Astrocyte (in vitro differentiated cells and primary cell): ENCODE measurements at regions not wholly inside any gene's neighbourhood (a gene's known extent, or its start where the extent isn't known, plus 50 kb on each side); places are given as distances from the start of the nearest gene placed in this dataset.

ENCODE experiments used
- DNase-seq: peaks from one replicate; pipeline ENCODE4 v3.0.0-alpha.2; 2010; ENCODE audit warnings: low read depth
- FAIRE-seq: peaks from 2 replicates; lab custom pipeline; 2011; peaks lifted over from hg19 to GRCh38; lab: Jason Lieb, UNC
- H2AFZ ChIP-seq: 2 replicates; pipeline ENCODE4 v1.6.0; 2012; ENCODE audit warnings: low read depth, low read length, inconsistent platforms
- H3K27ac ChIP-seq: 2 replicates; pipeline ENCODE4 v1.5.1; 2011; ENCODE audit warnings: low read depth, low read length, inconsistent platforms
- H3K27me3 ChIP-seq: 2 replicates; pipeline ENCODE4 v1.6.0; 2011; ENCODE audit warnings: low read length, inconsistent platforms; ENCODE audit not compliant: insufficient read depth
- H3K36me3 ChIP-seq: 2 replicates; pipeline ENCODE4 v1.5.1; 2011; ENCODE audit warnings: low read length, inconsistent platforms; ENCODE audit not compliant: insufficient read depth
- H3K4me1 ChIP-seq: 2 replicates; pipeline ENCODE4 v1.5.1; 2011; ENCODE audit warnings: low read length, inconsistent platforms; ENCODE audit not compliant: insufficient read depth
- H3K4me2 ChIP-seq: 2 replicates; pipeline ENCODE4 v1.6.0; 2012; ENCODE audit warnings: low read length, inconsistent platforms
- H3K4me3 ChIP-seq: 2 replicates; pipeline ENCODE4 v1.5.1; 2011; ENCODE audit warnings: low read depth, mild to moderate bottlenecking, low read length, inconsistent platforms; ENCODE audit not compliant: insufficient read depth
- H3K79me2 ChIP-seq: 2 replicates; pipeline ENCODE4 v1.6.0; 2012; ENCODE audit warnings: mild to moderate bottlenecking, low read length, inconsistent platforms; ENCODE audit not compliant: insufficient read depth
- H3K9ac ChIP-seq: 2 replicates; pipeline ENCODE4 v1.6.0; 2012; ENCODE audit warnings: mild to moderate bottlenecking, low read length, inconsistent platforms
- H3K9me3 ChIP-seq: 2 replicates; pipeline ENCODE4 v1.5.1; 2012; ENCODE audit warnings: low read depth, mild to moderate bottlenecking, low read length, inconsistent platforms; ENCODE audit not compliant: insufficient read depth
- H4K20me1 ChIP-seq: 2 replicates; pipeline ENCODE4 v1.6.0; 2012; ENCODE audit warnings: low read length, inconsistent platforms; ENCODE audit not compliant: insufficient read depth
- H3K27ac Mint-ChIP-seq: one replicate; pipeline ENCODE4 v1.8.0; 2021; ENCODE audit warnings: mild to moderate bottlenecking, mixed read lengths; ENCODE audit not compliant: unreplicated experiment
- H3K27me3 Mint-ChIP-seq: one replicate; pipeline ENCODE4 v1.8.0; 2021; ENCODE audit warnings: low read depth, mixed read lengths; ENCODE audit not compliant: unreplicated experiment
- H3K36me3 Mint-ChIP-seq: one replicate; pipeline ENCODE4 v1.8.0; 2021; ENCODE audit warnings: low read depth, mixed read lengths; ENCODE audit not compliant: unreplicated experiment
- H3K4me1 Mint-ChIP-seq: one replicate; pipeline ENCODE4 v1.8.0; 2021; ENCODE audit warnings: low read depth, mixed read lengths; ENCODE audit not compliant: unreplicated experiment
- H3K4me3 Mint-ChIP-seq: one replicate; pipeline ENCODE4 v1.8.0; 2021; ENCODE audit warnings: mild to moderate bottlenecking, moderate library complexity, mixed read lengths; ENCODE audit not compliant: unreplicated experiment
- H3K9me3 Mint-ChIP-seq: one replicate; pipeline ENCODE4 v1.8.0; 2021; ENCODE audit warnings: mild to moderate bottlenecking, mixed read lengths; ENCODE audit not compliant: unreplicated experiment
- CTCF ChIP-seq: IDR thresholded peaks from 2 replicates; pipeline ENCODE4 v1.5.1; 2011; ENCODE audit warnings: low read depth, mild to moderate bottlenecking, inconsistent platforms, low read length, moderate library complexity; ENCODE audit not compliant: insufficient read depth
- EZH2 ChIP-seq: IDR thresholded peaks from 2 replicates; pipeline ENCODE4 v1.6.1; 2012; ENCODE audit warnings: mild to moderate bottlenecking, low read length, inconsistent platforms; ENCODE audit not compliant: insufficient read depth

- FAIRE-seq (no peak), DNase-seq (no peak)
- H2AFZ ChIP-seq: no peak overlapping the region
- Mint-ChIP-seq H3K4me1 (no peaks in the 10 kb centered on the region), H3K27ac (no peak overlapping the region), H3K9me3 (peaks cover 17% of the 10 kb centered on the region), H3K4me3 (no peak overlapping the region), H3K36me3 (peaks cover 3% of the 10 kb centered on the region), H3K27me3 (peaks cover 5% of the 10 kb centered on the region)
- H3K9ac ChIP-seq: no peak overlapping the region
- H3K4me3 ChIP-seq: no peak overlapping the region
- H3K9me3 ChIP-seq: no peaks in the 10 kb centered on the region
- H4K20me1 ChIP-seq: no peaks in the 10 kb centered on the region
- no peaks in the 10 kb centered on the region for H3K27me3 ChIP-seq
- H3K79me2 ChIP-seq: no peaks in the 10 kb centered on the region
- no peaks in the 10 kb centered on the region for H3K4me1 ChIP-seq
- H3K36me3 ChIP-seq: no peaks in the 10 kb centered on the region
- no peak overlapping the region for H3K27ac ChIP-seq
- H3K4me2 ChIP-seq: no peak overlapping the region
- TF ChIP-seq CTCF (no peak), EZH2 (no peak)
Measured at GRCh38 chr22:47369431-47370015, 607.1 kb downstream of the TBC1D22A start.

- H3K4me3 ChIP-seq: no peak overlapping the region
- Mint-ChIP-seq H3K9me3 (peaks cover 20% of the 10 kb centered on the region), H3K4me1 (no peaks in the 10 kb centered on the region), H3K27ac (no peak overlapping the region), H3K36me3 (peaks cover 3% of the 10 kb centered on the region), H3K27me3 (peaks cover 5% of the 10 kb centered on the region), H3K4me3 (no peak overlapping the region)
- FAIRE-seq: no peak
- H3K4me2 ChIP-seq: no peak overlapping the region
- H2AFZ ChIP-seq: no peak overlapping the region
- H3K9ac ChIP-seq: no peak overlapping the region
- no peaks in the 10 kb centered on the region for H3K9me3 ChIP-seq
- no peaks in the 10 kb centered on the region for H3K79me2 ChIP-seq
- DNase-seq: no peak
- H3K4me1 ChIP-seq: no peaks in the 10 kb centered on the region
- no peak overlapping the region for H3K27ac ChIP-seq
- H3K36me3 ChIP-seq: no peaks in the 10 kb centered on the region
- TF ChIP-seq EZH2 (no peak), CTCF (no peak)
- H4K20me1 ChIP-seq: no peaks in the 10 kb centered on the region
- no peaks in the 10 kb centered on the region for H3K27me3 ChIP-seq
Measured at GRCh38 chr22:47369020-47369419, 606.6 kb downstream of the TBC1D22A start.
